Esophagus (tissue), 2 donors: ENCODE measurements at regions not wholly inside any gene's neighbourhood (a gene's known extent, or its start where the extent isn't known, plus 50 kb on each side); places are given as distances from the start of the nearest gene placed in this dataset.

ENCODE experiments used
- H3K27ac ChIP-seq, 2 donors: one replicate each; pipeline ENCODE4 v1.5.1; 2013; ENCODE audit warnings: low read depth in 2 of 2, mild to moderate bottlenecking in 2 of 2, inconsistent platforms in 1 of 2, low read length in 1 of 2, moderate library complexity in 1 of 2
- H3K27me3 ChIP-seq, 2 donors: one replicate each; pipeline ENCODE4 v1.6.1; 2013; ENCODE audit warnings: low read length in 2 of 2, control low read depth in 1 of 2, mild to moderate bottlenecking in 1 of 2; ENCODE audit not compliant: insufficient read depth in 2 of 2, control insufficient read depth in 1 of 2
- H3K36me3 ChIP-seq, 2 donors: one replicate each; pipeline ENCODE4 v1.6.1; 2013; ENCODE audit warnings: low read length in 1 of 2; ENCODE audit not compliant: control insufficient read depth in 2 of 2, insufficient read depth in 2 of 2
- H3K4me1 ChIP-seq, 2 donors: one replicate each; pipeline ENCODE4 v1.6.1; 2013; ENCODE audit warnings: low read length in 1 of 2; ENCODE audit not compliant: control insufficient read depth in 2 of 2, insufficient read depth in 2 of 2
- H3K4me3 ChIP-seq, 2 donors: one replicate each; pipeline ENCODE4 v1.5.1; 2013; ENCODE audit warnings: low read length in 2 of 2, mild to moderate bottlenecking in 2 of 2, low read depth in 1 of 2, moderate library complexity in 1 of 2
- H3K9me3 ChIP-seq, 2 donors: one replicate each; pipeline ENCODE4 v1.6.1; 2013; ENCODE audit warnings: mild to moderate bottlenecking in 2 of 2, low read depth in 1 of 2, low read length in 1 of 2, moderate library complexity in 1 of 2; ENCODE audit not compliant: control insufficient read depth in 2 of 2, insufficient read depth in 1 of 2
- WGBS, 2 donors: extraction: QIAGEN DNeasy Blood & Tissue Kit; methylation state at CpG; one replicate each; pipeline ENCODE4 v1.1.7; 2013; 5-methylcytosine and 5-hydroxymethylcytosine counted together
- donor health status: healthy with polysubstance abuse.
- donor health status: Bipolar disorder and iron deficiency.

GRCh38 chr4:178423366-178423765 lies 981.1 kb upstream of the AGA start:
- WGBS, 2 donors = 79 to 90% methylated on average over 2 of the region's 2 CpGs
- Histone ChIP-seq H3K27ac (no peak overlapping the region), H3K9me3 (no peaks in the 10 kb centered on the region), H3K4me3 (no peak overlapping the region), H3K27me3 (no peaks in the 10 kb centered on the region), H3K36me3 (no peaks in the 10 kb centered on the region), H3K4me1 (no peaks in the 10 kb centered on the region)

GRCh38 chr4:178426871-178427270 lies 984.6 kb upstream of the AGA start:
- H3K9me3 ChIP-seq = peaks cover 0 to 2% of the 10 kb centered on the region in 2 donors
- 93 to 94% methylated on average over 3 of the region's 3 CpGs for WGBS, 2 donors
- no peaks in the 10 kb centered on the region for H3K36me3 ChIP-seq
- H3K4me3 ChIP-seq = no peak overlapping the region
- no peak overlapping the region for H3K27ac ChIP-seq
- no peaks in the 10 kb centered on the region for H3K4me1 ChIP-seq
- H3K27me3 ChIP-seq = no peaks in the 10 kb centered on the region

GRCh38 chr4:178427663-178428062 lies 985.4 kb upstream of the AGA start:
- no peaks in the 10 kb centered on the region for H3K4me1 ChIP-seq
- H3K27me3 ChIP-seq = no peaks in the 10 kb centered on the region
- H3K27ac ChIP-seq = no peak overlapping the region
- peaks cover 0 to 2% of the 10 kb centered on the region in 2 donors for H3K9me3 ChIP-seq
- H3K4me3 ChIP-seq = no peak overlapping the region
- no peaks in the 10 kb centered on the region for H3K36me3 ChIP-seq
- WGBS, 2 donors = 83 to 90% methylated on average over 2 of the region's 2 CpGs

DNA sequence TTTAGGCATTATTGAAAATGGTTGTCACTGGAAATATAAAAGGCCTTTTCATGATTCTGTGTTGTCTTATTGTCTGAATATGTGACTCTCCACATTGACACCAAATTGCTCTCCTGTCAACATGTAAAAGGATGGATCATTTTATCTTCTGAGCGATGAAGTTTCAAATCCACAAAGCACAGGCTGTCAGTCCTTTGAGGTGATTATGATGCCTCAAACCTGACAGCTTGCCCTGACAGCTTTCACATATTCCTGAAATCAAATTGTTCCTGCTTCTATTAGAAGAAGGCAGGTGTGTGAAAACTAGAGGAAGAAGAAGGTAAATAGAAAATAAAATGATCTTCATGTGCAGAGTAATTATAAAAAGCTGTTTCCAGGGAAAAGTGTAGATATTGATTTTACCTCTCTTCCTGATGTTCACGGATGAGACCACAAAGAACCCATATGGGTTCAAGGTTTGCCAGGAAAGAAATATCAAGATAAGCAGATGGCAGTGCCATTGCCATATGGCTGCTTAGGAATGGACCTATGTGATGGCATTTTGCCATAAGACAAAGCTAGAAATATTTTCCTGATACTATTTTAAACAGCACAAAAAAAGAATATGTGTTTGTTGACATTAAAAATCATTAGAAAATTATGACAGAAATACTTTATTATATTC lies 1006.3 kb upstream of the AGA start:
- no peaks in the 10 kb centered on the region for H3K4me1 ChIP-seq
- H3K36me3 ChIP-seq = no peaks in the 10 kb centered on the region
- WGBS, 2 donors = 84 to 86% methylated on average over 2 of the region's 2 CpGs
- H3K9me3 ChIP-seq = peaks cover 3 to 4% of the 10 kb centered on the region in 2 donors
- no peak overlapping the region for H3K27ac ChIP-seq
- no peaks in the 10 kb centered on the region for H3K27me3 ChIP-seq
- no peak overlapping the region for H3K4me3 ChIP-seq

- Histone ChIP-seq H3K27me3 (no peaks in the 10 kb centered on the region), H3K9me3 (peaks cover 3 to 6% of the 10 kb centered on the region in 2 donors), H3K4me1 (no peaks in the 10 kb centered on the region), H3K36me3 (no peaks in the 10 kb centered on the region), H3K27ac (no peak overlapping the region), H3K4me3 (no peak overlapping the region)
- WGBS, 2 donors = 82 to 83% methylated on average over 3 of the region's 3 CpGs
Observed at GRCh38 chr4:178450614-178451013, 1008.4 kb upstream of the AGA start.

DNA sequence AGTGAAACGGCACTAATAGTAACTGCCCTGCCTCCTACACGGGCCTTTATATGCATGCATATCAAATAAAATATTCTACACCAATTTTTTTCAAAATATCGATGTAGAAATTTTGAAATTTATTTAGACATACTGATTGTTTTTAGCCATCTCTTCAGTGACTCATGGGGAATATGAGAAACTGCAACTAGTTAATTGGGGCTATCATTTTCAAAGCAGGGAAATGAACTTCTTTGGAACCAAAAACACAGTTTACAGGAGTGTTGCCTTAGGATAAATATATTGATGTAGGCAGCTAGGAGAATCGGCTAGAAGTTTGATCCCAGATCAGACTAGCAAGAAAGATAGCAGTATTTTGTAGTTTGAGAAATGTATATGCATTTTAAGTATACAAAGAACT lies 1010.8 kb upstream of the AGA start:
- Histone ChIP-seq H3K4me3 (no peak overlapping the region), H3K27me3 (no peaks in the 10 kb centered on the region), H3K36me3 (no peaks in the 10 kb centered on the region), H3K27ac (no peak overlapping the region), H3K9me3 (peaks cover 3 to 6% of the 10 kb centered on the region in 2 donors), H3K4me1 (no peaks in the 10 kb centered on the region)
- WGBS, 2 donors = 76 to 87% methylated on average over 4 of the region's 4 CpGs

GRCh38 chr4:178457286-178457685 lies 1015.0 kb upstream of the AGA start:
- H3K4me1 ChIP-seq = no peaks in the 10 kb centered on the region
- H3K4me3 ChIP-seq = no peak overlapping the region
- H3K36me3 ChIP-seq = no peaks in the 10 kb centered on the region
- no peak overlapping the region for H3K27ac ChIP-seq
- peaks cover 0 to 3% of the 10 kb centered on the region in 2 donors for H3K9me3 ChIP-seq
- no peaks in the 10 kb centered on the region for H3K27me3 ChIP-seq

GRCh38 chr4:178462710-178463109 lies 1020.5 kb upstream of the AGA start:
- no peak overlapping the region for H3K4me3 ChIP-seq
- no peaks in the 10 kb centered on the region for H3K9me3 ChIP-seq
- H3K36me3 ChIP-seq = no peaks in the 10 kb centered on the region
- H3K4me1 ChIP-seq = no peaks in the 10 kb centered on the region
- no peak overlapping the region for H3K27ac ChIP-seq
- WGBS, 2 donors = 21 to 26% methylated on average over 4 of the region's 4 CpGs
- no peaks in the 10 kb centered on the region for H3K27me3 ChIP-seq

DNA sequence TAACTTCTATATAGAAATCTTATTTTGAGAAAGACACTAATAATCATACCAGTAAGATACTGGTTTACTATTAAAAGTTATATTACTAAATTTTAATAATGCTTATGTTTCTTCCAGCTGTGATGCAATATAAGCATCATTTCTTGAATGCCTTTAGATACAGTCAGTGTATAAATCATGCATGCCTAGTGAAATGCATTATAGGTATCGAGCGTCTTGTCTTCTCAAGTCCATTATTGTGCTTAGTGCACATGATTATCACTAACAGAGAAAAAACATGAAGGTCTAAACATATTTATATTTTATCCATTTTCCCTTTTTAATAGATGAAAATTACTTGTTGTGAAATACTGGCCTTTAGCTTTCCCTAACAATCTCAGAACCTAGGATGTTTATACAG lies 1021.5 kb upstream of the AGA start:
- WGBS, 2 donors = 80 to 87% methylated on average over 2 of the region's 2 CpGs
- Histone ChIP-seq H3K27ac (no peak overlapping the region), H3K4me1 (no peaks in the 10 kb centered on the region), H3K4me3 (no peak overlapping the region), H3K27me3 (no peaks in the 10 kb centered on the region), H3K9me3 (peaks cover 0 to 2% of the 10 kb centered on the region in 2 donors), H3K36me3 (no peaks in the 10 kb centered on the region)

GRCh38 chr4:178470996-178471784 lies 1029.0 kb upstream of the AGA start:
- H3K27me3 ChIP-seq = no peaks in the 10 kb centered on the region
- no peaks in the 10 kb centered on the region for H3K4me1 ChIP-seq
- H3K4me3 ChIP-seq = no peak overlapping the region
- H3K36me3 ChIP-seq = no peaks in the 10 kb centered on the region
- WGBS, 2 donors = 70% methylated on average over 4 of the region's 4 CpGs
- H3K9me3 ChIP-seq = peaks cover 0 to 2% of the 10 kb centered on the region in 2 donors
- H3K27ac ChIP-seq = no peak overlapping the region
